WTC11 (cell line): ENCODE measurements at regions not wholly inside any gene's neighbourhood (a gene's known extent, or its start where the extent isn't known, plus 50 kb on each side); places are given as distances from the start of the nearest gene placed in this dataset.

Experiments used
- ATAC-seq: fragments of 200-7000 bp; cut with Tn5 transposase; 2 replicates; pipeline ENCODE4 v1.10.0; 2021; ENCODE audit warnings: mild to moderate bottlenecking, moderate library complexity
- CTCF ChIA-PET: fragments of 300-600 bp; sonication (Branson Sonifier 250); formaldehyde crosslinking; loops from one replicate; lab custom pipeline; 2021; ENCODE audit warnings: antibody characterized with exemption; lab: Charles Lee
- POLR2A ChIA-PET: fragments of 350-600 bp; sonication (Branson Sonifier 250); formaldehyde crosslinking; loops from one replicate; lab custom pipeline; 2021; ENCODE audit warnings: antibody characterized with exemption; lab: Charles Lee
- DNase-seq: peaks from one replicate; pipeline ENCODE4 v3.0.0; 2021; ENCODE audit warnings: low spot score
- H3K27ac Mint-ChIP-seq: 2 replicates; pipeline ENCODE4 v1.8.0; 2021; ENCODE audit warnings: mixed read lengths
- H3K27me3 Mint-ChIP-seq: 2 replicates; pipeline ENCODE4 v1.8.0; 2021; ENCODE audit warnings: low read depth, mild to moderate bottlenecking, moderate library complexity, mixed read lengths
- H3K36me3 Mint-ChIP-seq: 2 replicates; pipeline ENCODE4 v1.8.0; 2021; ENCODE audit warnings: mixed read lengths
- H3K4me1 Mint-ChIP-seq: 2 replicates; pipeline ENCODE4 v1.8.0; 2022; ENCODE audit warnings: mixed read lengths
- H3K4me3 Mint-ChIP-seq: 2 replicates; pipeline ENCODE4 v1.8.0; 2021; ENCODE audit warnings: mild to moderate bottlenecking, moderate library complexity, mixed read lengths
- H3K9me3 Mint-ChIP-seq: 2 replicates; pipeline ENCODE4 v1.8.0; 2021; ENCODE audit warnings: mixed read lengths
- CREM ChIP-seq: sonication (generic); formaldehyde crosslinking; IDR thresholded peaks from 2 replicates; pipeline ENCODE4 v1.8.1; 2022; ENCODE audit warnings: mild to moderate bottlenecking, missing genetic modification reagents, moderate library complexity
- E2F5 ChIP-seq: sonication (generic); formaldehyde crosslinking; IDR thresholded peaks from 2 replicates; pipeline ENCODE4 v1.8.1; 2022; ENCODE audit warnings: mild to moderate bottlenecking, moderate library complexity, missing genetic modification reagents
- EMX1 ChIP-seq: fragments of 250-450 bp; sonication (Bioruptor Pico); IDR thresholded peaks from 2 replicates; pipeline ENCODE4 v1.8.0; 2021; ENCODE audit warnings: mild to moderate bottlenecking
- ETV6 ChIP-seq: sonication (generic); formaldehyde crosslinking; IDR thresholded peaks from 2 replicates; pipeline ENCODE4 v1.8.1; 2022; ENCODE audit warnings: mild to moderate bottlenecking, missing genetic modification reagents
- FOXJ3 ChIP-seq: sonication (generic); formaldehyde crosslinking; IDR thresholded peaks from 2 replicates; pipeline ENCODE4 v1.9.0; 2021; ENCODE audit warnings: missing genetic modification reagents, mild to moderate bottlenecking, borderline replicate concordance
- GABPB1 ChIP-seq: sonication (generic); formaldehyde crosslinking; IDR thresholded peaks from 2 replicates; pipeline ENCODE4 v1.8.1; 2023; ENCODE audit warnings: mild to moderate bottlenecking, missing genetic modification reagents
- GRHL2 ChIP-seq: fragments of 250-450 bp; sonication (Bioruptor Pico); IDR thresholded peaks from 2 replicates; pipeline ENCODE4 v1.8.0; 2022; ENCODE audit warnings: mild to moderate bottlenecking, moderate library complexity; ENCODE audit not compliant: insufficient replicate concordance, severe bottlenecking
- NR3C1 ChIP-seq: sonication (generic); formaldehyde crosslinking; conservative IDR thresholded peaks from 2 replicates; pipeline ENCODE4 v1.8.1; 2023; ENCODE audit warnings: low read depth, mild to moderate bottlenecking, missing genetic modification reagents
- OVOL2 ChIP-seq: fragments of 250-450 bp; sonication (Bioruptor Pico); IDR thresholded peaks from 2 replicates; pipeline ENCODE4 v1.9.0; 2021; ENCODE audit warnings: mild to moderate bottlenecking, borderline replicate concordance
- SOX15 ChIP-seq: fragments of 250-450 bp; sonication (Bioruptor Pico); IDR thresholded peaks from 2 replicates; pipeline ENCODE4 v1.9.0; 2021; ENCODE audit warnings: mild to moderate bottlenecking
- TEAD4 ChIP-seq: sonication (generic); formaldehyde crosslinking; IDR thresholded peaks from 2 replicates; pipeline ENCODE4 v1.8.0; 2022; ENCODE audit warnings: mild to moderate bottlenecking, missing genetic modification reagents
- TP53 ChIP-seq: sonication (generic); formaldehyde crosslinking; IDR thresholded peaks from 2 replicates; pipeline ENCODE4 v1.8.1; 2023; ENCODE audit warnings: mild to moderate bottlenecking, missing genetic modification reagents
- ZNF121 ChIP-seq: sonication (generic); formaldehyde crosslinking; IDR thresholded peaks from 2 replicates; pipeline ENCODE4 v1.8.0; 2023; ENCODE audit warnings: missing genetic modification reagents
- ZNF138 ChIP-seq: sonication (generic); formaldehyde crosslinking; conservative IDR thresholded peaks from 2 replicates; pipeline ENCODE4 v1.8.1; 2022; ENCODE audit warnings: mild to moderate bottlenecking, moderate library complexity, missing genetic modification reagents
- ZNF232 ChIP-seq: sonication (generic); formaldehyde crosslinking; IDR thresholded peaks from 2 replicates; pipeline ENCODE4 v1.8.0; 2022; ENCODE audit warnings: mild to moderate bottlenecking, missing genetic modification reagents
- ZNF263 ChIP-seq: sonication (generic); formaldehyde crosslinking; IDR thresholded peaks from 2 replicates; pipeline ENCODE4 v1.8.1; 2022; ENCODE audit warnings: low read depth, mild to moderate bottlenecking, moderate library complexity, missing genetic modification reagents
- ZNF671 ChIP-seq: fragments of 250-450 bp; sonication (Bioruptor Pico); IDR thresholded peaks from 2 replicates; pipeline ENCODE4 v1.8.0; 2021; ENCODE audit warnings: mild to moderate bottlenecking
- TF ChIP-seq, protein P1 (sequence below): fragments of 250-450 bp; sonication (Bioruptor Pico); IDR thresholded peaks from 2 replicates; pipeline ENCODE4 v2.1.2; 2022; ENCODE audit warnings: mild to moderate bottlenecking, moderate library complexity
- TF ChIP-seq, protein P2 (sequence below): sonication (generic); formaldehyde crosslinking; IDR thresholded peaks from 2 replicates; pipeline ENCODE4 v1.8.0; 2022; ENCODE audit warnings: missing genetic modification reagents
- TF ChIP-seq, protein P3 (sequence below): sonication (generic); formaldehyde crosslinking; IDR thresholded peaks from 2 replicates; pipeline ENCODE4 v1.8.1; 2022; ENCODE audit warnings: low read depth, missing genetic modification reagents, borderline replicate concordance
- TF ChIP-seq, protein P4 (sequence below): sonication (generic); formaldehyde crosslinking; IDR thresholded peaks from 2 replicates; pipeline ENCODE4 v1.8.1; 2023; ENCODE audit warnings: mild to moderate bottlenecking, missing genetic modification reagents
- TF ChIP-seq, protein P5 (sequence below): sonication (generic); formaldehyde crosslinking; IDR thresholded peaks from 2 replicates; pipeline ENCODE4 v1.8.1; 2023; ENCODE audit warnings: mild to moderate bottlenecking, missing genetic modification reagents, moderate library complexity
- TF ChIP-seq, protein P6 (sequence below): sonication (generic); formaldehyde crosslinking; conservative IDR thresholded peaks from 2 replicates; pipeline ENCODE4 v1.8.1; 2022; ENCODE audit warnings: mild to moderate bottlenecking, missing genetic modification reagents

DNA sequence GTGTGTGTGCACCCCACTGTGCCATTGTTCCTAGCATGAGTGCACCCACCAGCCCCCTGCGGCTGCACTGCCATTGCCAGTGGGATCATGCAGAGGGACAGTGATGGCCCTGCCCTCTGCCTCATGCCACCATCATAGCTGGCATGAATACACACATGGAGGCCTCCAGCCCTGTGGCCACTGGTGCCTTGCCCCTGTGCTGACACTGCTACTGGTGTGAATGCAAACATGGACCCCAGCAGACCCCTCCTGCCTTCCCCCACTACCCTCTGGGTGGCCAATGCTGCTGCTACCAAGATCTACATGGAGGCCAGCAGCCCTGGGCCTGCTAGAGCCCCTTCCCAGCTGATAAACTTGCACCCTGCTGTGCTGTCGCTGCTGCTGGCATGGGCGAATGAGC is 995.5 kb upstream of the GOT2 start:
- no peak overlapping the region for H3K4me3 Mint-ChIP-seq
- H3K4me1 Mint-ChIP-seq: no peaks in the 10 kb centered on the region
- H3K9me3 Mint-ChIP-seq: peaks cover 14% of the 10 kb centered on the region
- no peak for DNase-seq
- H3K27me3 Mint-ChIP-seq: no peaks in the 10 kb centered on the region; the same call in 1 of the 2 replicates
- peaks cover 3% of the 10 kb centered on the region; the same call in 1 of the 2 replicates for H3K36me3 Mint-ChIP-seq
- POLR2A ChIA-PET: no interaction called here
- ATAC-seq: no peak
- CTCF ChIA-PET: no interaction called here
- no peak overlapping the region for H3K27ac Mint-ChIP-seq
- TF ChIP-seq GRHL2: no peak
- TF ChIP-seq ZNF263 (CRISPR knock-in tag): no peak
- no peak for TF ChIP-seq GABPB1 (CRISPR knock-in tag)
- TF ChIP-seq E2F5 (CRISPR knock-in tag): no peak
- TF ChIP-seq TP53: no peak
- TF ChIP-seq, protein P1, sequence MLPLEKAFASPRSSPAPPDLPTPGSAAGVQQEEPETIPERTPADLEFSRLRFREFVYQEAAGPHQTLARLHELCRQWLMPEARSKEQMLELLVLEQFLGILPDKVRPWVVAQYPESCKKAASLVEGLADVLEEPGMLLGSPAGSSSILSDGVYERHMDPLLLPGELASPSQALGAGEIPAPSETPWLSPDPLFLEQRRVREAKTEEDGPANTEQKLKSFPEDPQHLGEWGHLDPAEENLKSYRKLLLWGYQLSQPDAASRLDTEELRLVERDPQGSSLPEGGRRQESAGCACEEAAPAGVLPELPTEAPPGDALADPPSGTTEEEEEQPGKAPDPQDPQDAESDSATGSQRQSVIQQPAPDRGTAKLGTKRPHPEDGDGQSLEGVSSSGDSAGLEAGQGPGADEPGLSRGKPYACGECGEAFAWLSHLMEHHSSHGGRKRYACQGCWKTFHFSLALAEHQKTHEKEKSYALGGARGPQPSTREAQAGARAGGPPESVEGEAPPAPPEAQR (CRISPR knock-in tag): no peak
- TF ChIP-seq OVOL2: no peak
- TF ChIP-seq, protein P2, sequence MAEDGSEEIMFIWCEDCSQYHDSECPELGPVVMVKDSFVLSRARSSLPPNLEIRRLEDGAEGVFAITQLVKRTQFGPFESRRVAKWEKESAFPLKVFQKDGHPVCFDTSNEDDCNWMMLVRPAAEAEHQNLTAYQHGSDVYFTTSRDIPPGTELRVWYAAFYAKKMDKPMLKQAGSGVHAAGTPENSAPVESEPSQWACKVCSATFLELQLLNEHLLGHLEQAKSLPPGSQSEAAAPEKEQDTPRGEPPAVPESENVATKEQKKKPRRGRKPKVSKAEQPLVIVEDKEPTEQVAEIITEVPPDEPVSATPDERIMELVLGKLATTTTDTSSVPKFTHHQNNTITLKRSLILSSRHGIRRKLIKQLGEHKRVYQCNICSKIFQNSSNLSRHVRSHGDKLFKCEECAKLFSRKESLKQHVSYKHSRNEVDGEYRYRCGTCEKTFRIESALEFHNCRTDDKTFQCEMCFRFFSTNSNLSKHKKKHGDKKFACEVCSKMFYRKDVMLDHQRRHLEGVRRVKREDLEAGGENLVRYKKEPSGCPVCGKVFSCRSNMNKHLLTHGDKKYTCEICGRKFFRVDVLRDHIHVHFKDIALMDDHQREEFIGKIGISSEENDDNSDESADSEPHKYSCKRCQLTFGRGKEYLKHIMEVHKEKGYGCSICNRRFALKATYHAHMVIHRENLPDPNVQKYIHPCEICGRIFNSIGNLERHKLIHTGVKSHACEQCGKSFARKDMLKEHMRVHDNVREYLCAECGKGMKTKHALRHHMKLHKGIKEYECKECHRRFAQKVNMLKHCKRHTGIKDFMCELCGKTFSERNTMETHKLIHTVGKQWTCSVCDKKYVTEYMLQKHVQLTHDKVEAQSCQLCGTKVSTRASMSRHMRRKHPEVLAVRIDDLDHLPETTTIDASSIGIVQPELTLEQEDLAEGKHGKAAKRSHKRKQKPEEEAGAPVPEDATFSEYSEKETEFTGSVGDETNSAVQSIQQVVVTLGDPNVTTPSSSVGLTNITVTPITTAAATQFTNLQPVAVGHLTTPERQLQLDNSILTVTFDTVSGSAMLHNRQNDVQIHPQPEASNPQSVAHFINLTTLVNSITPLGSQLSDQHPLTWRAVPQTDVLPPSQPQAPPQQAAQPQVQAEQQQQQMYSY (CRISPR knock-in tag): no peak
- no peak for TF ChIP-seq ETV6

GRCh38 chr16:59719121-59719520 is 985.0 kb upstream of the GOT2 start:
- ChIA-PET CTCF (no interaction called here), POLR2A (no interaction called here)
- no peak overlapping the region; the same call in 1 of the 2 replicates for H3K27ac Mint-ChIP-seq

More at GRCh38 chr16:59719121-59719520, 985.0 kb upstream of the GOT2 start:
- Mint-ChIP-seq H3K4me1 (peaks cover 5% of the 10 kb centered on the region), H3K9me3 (peaks cover under 1% of the 10 kb centered on the region; the same call in 1 of the 2 replicates), H3K4me3 (no peak overlapping the region), H3K36me3 (no peaks in the 10 kb centered on the region), H3K27me3 (no peaks in the 10 kb centered on the region)
- no peak for ATAC-seq
- DNase-seq: no peak
- TF ChIP-seq, protein P3, sequence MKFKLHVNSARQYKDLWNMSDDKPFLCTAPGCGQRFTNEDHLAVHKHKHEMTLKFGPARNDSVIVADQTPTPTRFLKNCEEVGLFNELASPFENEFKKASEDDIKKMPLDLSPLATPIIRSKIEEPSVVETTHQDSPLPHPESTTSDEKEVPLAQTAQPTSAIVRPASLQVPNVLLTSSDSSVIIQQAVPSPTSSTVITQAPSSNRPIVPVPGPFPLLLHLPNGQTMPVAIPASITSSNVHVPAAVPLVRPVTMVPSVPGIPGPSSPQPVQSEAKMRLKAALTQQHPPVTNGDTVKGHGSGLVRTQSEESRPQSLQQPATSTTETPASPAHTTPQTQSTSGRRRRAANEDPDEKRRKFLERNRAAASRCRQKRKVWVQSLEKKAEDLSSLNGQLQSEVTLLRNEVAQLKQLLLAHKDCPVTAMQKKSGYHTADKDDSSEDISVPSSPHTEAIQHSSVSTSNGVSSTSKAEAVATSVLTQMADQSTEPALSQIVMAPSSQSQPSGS (CRISPR knock-in tag): no peak
- TF ChIP-seq TEAD4 (CRISPR knock-in tag) (no peak), CREM (no peak), SOX15 (CRISPR knock-in tag) (no peak), FOXJ3 (CRISPR knock-in tag) (no peak), EMX1 (CRISPR knock-in tag) (no peak), ZNF138 (CRISPR knock-in tag) (no peak), OVOL2 (no peak), ZNF121 (CRISPR knock-in tag) (no peak), ZNF232 (CRISPR knock-in tag) (no peak), ZNF671 (no peak), NR3C1 (no peak)
- TF ChIP-seq, protein P4, sequence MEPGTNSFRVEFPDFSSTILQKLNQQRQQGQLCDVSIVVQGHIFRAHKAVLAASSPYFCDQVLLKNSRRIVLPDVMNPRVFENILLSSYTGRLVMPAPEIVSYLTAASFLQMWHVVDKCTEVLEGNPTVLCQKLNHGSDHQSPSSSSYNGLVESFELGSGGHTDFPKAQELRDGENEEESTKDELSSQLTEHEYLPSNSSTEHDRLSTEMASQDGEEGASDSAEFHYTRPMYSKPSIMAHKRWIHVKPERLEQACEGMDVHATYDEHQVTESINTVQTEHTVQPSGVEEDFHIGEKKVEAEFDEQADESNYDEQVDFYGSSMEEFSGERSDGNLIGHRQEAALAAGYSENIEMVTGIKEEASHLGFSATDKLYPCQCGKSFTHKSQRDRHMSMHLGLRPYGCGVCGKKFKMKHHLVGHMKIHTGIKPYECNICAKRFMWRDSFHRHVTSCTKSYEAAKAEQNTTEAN: no peak
- TF ChIP-seq, protein P5, sequence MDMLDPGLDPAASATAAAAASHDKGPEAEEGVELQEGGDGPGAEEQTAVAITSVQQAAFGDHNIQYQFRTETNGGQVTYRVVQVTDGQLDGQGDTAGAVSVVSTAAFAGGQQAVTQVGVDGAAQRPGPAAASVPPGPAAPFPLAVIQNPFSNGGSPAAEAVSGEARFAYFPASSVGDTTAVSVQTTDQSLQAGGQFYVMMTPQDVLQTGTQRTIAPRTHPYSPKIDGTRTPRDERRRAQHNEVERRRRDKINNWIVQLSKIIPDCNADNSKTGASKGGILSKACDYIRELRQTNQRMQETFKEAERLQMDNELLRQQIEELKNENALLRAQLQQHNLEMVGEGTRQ: no peak
- TF ChIP-seq, protein P6, sequence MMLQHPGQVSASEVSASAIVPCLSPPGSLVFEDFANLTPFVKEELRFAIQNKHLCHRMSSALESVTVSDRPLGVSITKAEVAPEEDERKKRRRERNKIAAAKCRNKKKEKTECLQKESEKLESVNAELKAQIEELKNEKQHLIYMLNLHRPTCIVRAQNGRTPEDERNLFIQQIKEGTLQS: no peak
- TF ChIP-seq, protein P2 (CRISPR knock-in tag): no peak
- TF ChIP-seq, all 79 proteins: peak for 0
